Erythroblast (primary cell): ENCODE measurements at regions not wholly inside any gene's neighbourhood (a gene's known extent, or its start where the extent isn't known, plus 50 kb on each side); places are given as distances from the start of the nearest gene placed in this dataset.

Experiments used
- GATA1 ChIP-seq: IDR thresholded peaks from 2 replicates; pipeline ENCODE4 v1.6.1; 2011; ENCODE audit warnings: low read depth, mild to moderate bottlenecking, control low read depth, low read length, moderate library complexity
- POLR2A ChIP-seq: IDR thresholded peaks from 2 replicates; pipeline ENCODE4 v1.6.1; 2011; ENCODE audit warnings: mild to moderate bottlenecking, low read length

- TF ChIP-seq POLR2A (no peak), GATA1 (no peak)
Measured at GRCh38 chr13:103514188-103514587, 448.0 kb upstream of the SLC10A2 start.
